Spinal cord (tissue), 9 donors: ENCODE measurements at regions not wholly inside any gene's neighbourhood (a gene's known extent, or its start where the extent isn't known, plus 50 kb on each side); places are given as distances from the start of the nearest gene placed in this dataset.
A peak's percentile ranks its signal among the peaks of the same experiment; 100 is the strongest.

Source experiments
- DNase-seq, 6 donors: peaks; one replicate each; pipeline versions ENCODE4 v3.0.0 to v3.0.0-alpha.2; 2013 to 2015; ENCODE audit warnings: low spot score in 6 of 6, low read depth in 4 of 6
- H3K27ac ChIP-seq: one replicate; pipeline ENCODE4 v1.5.1; 2013; ENCODE audit warnings: low read depth, low read length, control low read depth
- H3K27me3 ChIP-seq: one replicate; pipeline ENCODE4 v1.6.1; 2013; ENCODE audit warnings: low read length; ENCODE audit not compliant: control insufficient read depth, insufficient read depth
- H3K36me3 ChIP-seq: one replicate; pipeline ENCODE4 v1.6.1; 2013; ENCODE audit warnings: low read length; ENCODE audit not compliant: control insufficient read depth, insufficient read depth
- H3K4me1 ChIP-seq: one replicate; pipeline ENCODE4 v1.6.1; 2013; ENCODE audit warnings: low read length; ENCODE audit not compliant: control insufficient read depth, insufficient read depth
- H3K4me3 ChIP-seq: one replicate; pipeline ENCODE4 v1.5.1; 2013; ENCODE audit warnings: low read depth, low read length, control low read depth
- H3K9me3 ChIP-seq: one replicate; pipeline ENCODE4 v1.6.1; 2013; ENCODE audit warnings: low read length; ENCODE audit not compliant: control insufficient read depth, insufficient read depth
- WGBS: methylation state at CpG from one replicate; pipeline ENCODE4 v1.1.5; 2013; ENCODE audit warnings: missing lambda C conversion rate; ENCODE audit not compliant: insufficient coverage; 5-methylcytosine and 5-hydroxymethylcytosine counted together
- donor health status: healthy.

DNA sequence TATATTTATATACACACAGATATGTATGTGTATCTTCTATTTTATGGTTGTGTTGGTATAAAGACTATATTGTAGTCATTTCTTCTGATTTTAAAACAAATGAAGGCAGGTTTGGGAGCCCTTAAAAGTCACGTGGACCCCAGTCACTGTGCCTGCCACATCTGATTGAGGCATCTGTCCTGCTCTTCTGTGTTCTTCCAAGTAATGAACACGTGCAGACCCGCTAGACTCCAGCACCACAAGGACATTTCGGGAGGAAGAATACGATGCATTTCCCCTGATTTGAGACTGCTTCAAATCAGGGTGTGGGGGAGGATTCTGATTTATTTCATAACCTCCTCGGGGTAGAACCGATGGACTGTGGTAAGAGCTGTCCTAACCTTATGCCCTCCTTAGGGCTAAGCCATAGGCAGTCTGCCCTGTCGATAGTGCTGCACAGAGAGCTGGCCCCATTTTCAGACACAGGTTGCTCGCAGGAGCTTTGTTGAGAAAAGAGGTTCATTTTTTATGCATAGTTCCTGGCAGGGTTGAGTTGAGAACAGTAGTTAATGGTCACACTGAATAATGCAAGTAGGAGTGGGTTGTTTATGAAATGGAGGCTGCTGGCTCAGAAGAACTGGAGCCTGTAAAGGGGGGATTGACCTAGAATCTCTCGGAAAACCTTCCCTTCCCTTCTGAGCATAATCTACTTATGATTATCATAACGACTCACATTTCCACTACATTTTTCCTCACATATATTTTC is 55.0 kb upstream of the C10orf120 start:
- H3K27me3 ChIP-seq = no peaks in the 10 kb centered on the region
- H3K9me3 ChIP-seq = no peaks in the 10 kb centered on the region
- WGBS = 83% methylated on average over 7 of the region's 11 CpGs
- no peaks in the 10 kb centered on the region for H3K36me3 ChIP-seq
- H3K4me1 ChIP-seq = no peaks in the 10 kb centered on the region
- DNase-seq = peak in 1 of 6 donors; percentile 81
- no peak overlapping the region for H3K4me3 ChIP-seq
- no peak overlapping the region for H3K27ac ChIP-seq

DNA sequence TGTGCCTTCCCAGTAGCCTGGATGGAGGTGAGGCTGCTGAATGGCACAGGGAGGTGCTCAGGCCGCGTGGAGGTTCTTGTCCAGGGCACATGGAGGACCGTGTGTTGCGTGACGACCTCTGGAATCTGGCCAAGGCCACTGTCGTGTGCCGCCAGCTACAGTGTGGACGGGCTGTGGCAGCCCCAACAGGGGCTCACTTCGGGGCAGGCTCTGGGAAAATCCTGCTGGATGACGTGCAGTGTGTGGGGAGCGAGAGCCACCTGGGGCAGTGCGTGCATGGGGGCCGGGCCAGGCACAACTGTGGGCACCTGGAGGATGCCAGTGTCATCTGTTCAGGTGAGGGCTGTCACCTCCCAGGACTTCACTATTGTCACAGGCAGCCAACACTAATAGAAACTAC is 50.2 kb upstream of the C10orf120 start:
- Histone ChIP-seq H3K27me3 (no peaks in the 10 kb centered on the region), H3K9me3 (no peaks in the 10 kb centered on the region), H3K4me3 (no peak overlapping the region), H3K36me3 (no peaks in the 10 kb centered on the region), H3K27ac (no peak overlapping the region), H3K4me1 (no peaks in the 10 kb centered on the region)
- DNase-seq = no peak
- 87% methylated on average over 13 of the region's 13 CpGs for WGBS
